Sigmoid colon (tissue), 4 donors: ENCODE measurements at regions not wholly inside any gene's neighbourhood (a gene's known extent, or its start where the extent isn't known, plus 50 kb on each side); places are given as distances from the start of the nearest gene placed in this dataset.

Experiments used
- CTCF ChIP-seq, 4 experiments: fragments of 450-650 bp in 3 of 4; fragments of 200-600 bp in 1 of 4; IDR thresholded peaks; one replicate each; pipeline ENCODE4 v1.5.1; 2016 to 2019; ENCODE audit warnings: antibody characterized with exemption in 4 of 4, mild to moderate bottlenecking in 3 of 4, moderate library complexity in 2 of 4
- EP300 ChIP-seq, 4 donors: sonication (generic); formaldehyde crosslinking; IDR thresholded peaks; one replicate each; pipeline ENCODE4 v1.6.1; 2017; ENCODE audit warnings: antibody characterized with exemption in 4 of 4
- POLR2A ChIP-seq, 2 donors: fragments of 450-650 bp; IDR thresholded peaks; one replicate each; pipeline ENCODE4 v1.6.1; 2016; ENCODE audit warnings: antibody characterized with exemption in 2 of 2, mild to moderate bottlenecking in 2 of 2, moderate library complexity in 2 of 2
- POLR2AphosphoS5 ChIP-seq, 4 donors: sonication (generic); formaldehyde crosslinking; IDR thresholded peaks; one replicate each; pipeline ENCODE4 v1.6.1; 2017; ENCODE audit warnings: antibody characterized with exemption in 4 of 4

- TF ChIP-seq CTCF (IDR thresholded peaks at IDR 0.05), result no peak
- TF ChIP-seq POLR2AphosphoS5 (IDR thresholded peaks at IDR 0.05), result no peak
- no peak for TF ChIP-seq POLR2A (IDR thresholded peaks at IDR 0.05)
- no peak for TF ChIP-seq EP300 (IDR thresholded peaks at IDR 0.05)
Measured at GRCh38 chr16:49213594-49213993, 68.0 kb downstream of the CBLN1 start.
